Testis (tissue), 2 donors: ENCODE measurements at regions not wholly inside any gene's neighbourhood (a gene's known extent, or its start where the extent isn't known, plus 50 kb on each side); places are given as distances from the start of the nearest gene placed in this dataset.

ENCODE experiments used
- DNase-seq: peaks from one replicate; pipeline ENCODE4 v3.0.0-alpha.2; 2019
- H3K27ac ChIP-seq, 2 donors: fragments of 200-600 bp; sonication (generic); one replicate each; pipeline ENCODE4 v1.5.1; 2019
- H3K27me3 ChIP-seq: fragments of 200-600 bp; sonication (generic); one replicate; pipeline ENCODE4 v1.5.1; 2019
- H3K36me3 ChIP-seq: fragments of 200-600 bp; sonication (generic); one replicate; pipeline ENCODE4 v1.5.1; 2017; ENCODE audit warnings: low read depth; ENCODE audit errors: missing control alignments
- H3K4me1 ChIP-seq: fragments of 200-600 bp; sonication (generic); one replicate; pipeline ENCODE4 v1.5.1; 2019
- H3K4me3 ChIP-seq, 2 donors: fragments of 200-600 bp; sonication (generic); one replicate each; pipeline ENCODE4 v1.5.1; 2017 to 2019
- H3K9me3 ChIP-seq: fragments of 200-600 bp; sonication (generic); one replicate; pipeline ENCODE4 v1.5.1; 2017
- POLR2A ChIP-seq: fragments of 450-650 bp; IDR thresholded peaks from one replicate; pipeline ENCODE4 v1.6.1; 2017; ENCODE audit warnings: antibody characterized with exemption, mild to moderate bottlenecking, moderate library complexity
- WGBS, 2 donors: methylation state at CpG; one replicate each; pipeline ENCODE4 v1.1.5; 2018; 5-methylcytosine and 5-hydroxymethylcytosine counted together
- intact Hi-C: fragments of 100-400 bp; cut with DNase I; formaldehyde crosslinking; loops from one replicate; pipeline ENCODE4 v1.15.1; 2023; ENCODE audit warnings: low total_unique reads
- TF ChIP-seq, protein P1 (sequence below), 3 experiments: fragments of 450-650 bp in 2 of 3; fragments of 200-600 bp in 1 of 3; sonication (generic) in 1 of 3; IDR thresholded peaks; one replicate each; pipeline ENCODE4 v1.5.1; 2016 to 2019; ENCODE audit warnings: antibody characterized with exemption in 3 of 3, mild to moderate bottlenecking in 2 of 3, moderate library complexity in 1 of 3

DNA sequence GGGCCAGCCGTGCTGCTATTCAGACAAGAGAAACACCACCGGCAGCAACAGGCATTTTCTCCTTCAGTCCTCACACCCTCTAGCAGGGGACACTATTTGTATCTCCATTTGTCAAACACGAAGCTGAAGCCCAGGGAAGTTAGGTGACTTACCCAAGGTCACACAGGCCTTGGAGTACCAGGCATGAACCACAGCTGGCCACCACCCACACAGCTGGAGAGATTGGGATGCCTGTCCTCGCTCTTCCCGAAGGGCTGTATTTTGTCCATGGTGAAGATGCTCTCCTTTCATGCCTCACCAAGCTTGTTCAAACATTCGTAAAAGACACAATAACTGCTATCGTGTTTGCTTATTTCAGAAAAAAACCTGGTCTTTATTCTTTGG is 182.7 kb downstream of the INHBB start:
- no peaks in the 10 kb centered on the region for H3K36me3 ChIP-seq
- H3K9me3 ChIP-seq = no peaks in the 10 kb centered on the region
- H3K27ac ChIP-seq = no peak overlapping the region
- DNase-seq = no peak
- intact Hi-C loops = no loop called here
- H3K4me1 ChIP-seq = no peaks in the 10 kb centered on the region
- no peaks in the 10 kb centered on the region for H3K27me3 ChIP-seq
- TF ChIP-seq, protein P1, sequence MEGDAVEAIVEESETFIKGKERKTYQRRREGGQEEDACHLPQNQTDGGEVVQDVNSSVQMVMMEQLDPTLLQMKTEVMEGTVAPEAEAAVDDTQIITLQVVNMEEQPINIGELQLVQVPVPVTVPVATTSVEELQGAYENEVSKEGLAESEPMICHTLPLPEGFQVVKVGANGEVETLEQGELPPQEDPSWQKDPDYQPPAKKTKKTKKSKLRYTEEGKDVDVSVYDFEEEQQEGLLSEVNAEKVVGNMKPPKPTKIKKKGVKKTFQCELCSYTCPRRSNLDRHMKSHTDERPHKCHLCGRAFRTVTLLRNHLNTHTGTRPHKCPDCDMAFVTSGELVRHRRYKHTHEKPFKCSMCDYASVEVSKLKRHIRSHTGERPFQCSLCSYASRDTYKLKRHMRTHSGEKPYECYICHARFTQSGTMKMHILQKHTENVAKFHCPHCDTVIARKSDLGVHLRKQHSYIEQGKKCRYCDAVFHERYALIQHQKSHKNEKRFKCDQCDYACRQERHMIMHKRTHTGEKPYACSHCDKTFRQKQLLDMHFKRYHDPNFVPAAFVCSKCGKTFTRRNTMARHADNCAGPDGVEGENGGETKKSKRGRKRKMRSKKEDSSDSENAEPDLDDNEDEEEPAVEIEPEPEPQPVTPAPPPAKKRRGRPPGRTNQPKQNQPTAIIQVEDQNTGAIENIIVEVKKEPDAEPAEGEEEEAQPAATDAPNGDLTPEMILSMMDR (IDR thresholded peaks at IDR 0.05) = no peak
- TF ChIP-seq POLR2A = no peak
- no peak overlapping the region for H3K4me3 ChIP-seq
- WGBS, 2 donors = 78 to 83% methylated on average over 5 to 7 of the region's 7 CpGs

DNA sequence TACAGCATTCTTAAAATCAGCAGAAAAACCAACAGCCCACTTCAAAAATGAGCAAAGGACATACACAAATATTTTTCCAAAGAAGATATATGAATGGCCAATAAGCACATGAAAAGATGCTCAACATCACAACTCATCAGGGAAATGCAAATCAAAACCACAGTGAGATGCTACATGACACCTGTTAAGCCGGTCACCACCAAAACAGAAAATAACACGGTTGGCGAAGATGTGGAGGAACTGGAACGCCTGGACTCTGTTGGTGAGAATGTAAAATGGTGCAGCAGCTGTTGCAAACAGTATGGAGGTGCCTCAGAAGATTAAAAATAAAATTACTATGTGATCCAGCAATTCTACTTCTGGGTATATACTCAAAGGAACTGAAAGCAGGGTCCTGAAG is 184.8 kb downstream of the INHBB start:
- Histone ChIP-seq H3K4me3 (no peak overlapping the region), H3K27me3 (no peaks in the 10 kb centered on the region), H3K9me3 (no peaks in the 10 kb centered on the region), H3K27ac (no peak overlapping the region), H3K4me1 (no peaks in the 10 kb centered on the region), H3K36me3 (no peaks in the 10 kb centered on the region)
- TF ChIP-seq POLR2A = no peak
- TF ChIP-seq, protein P1 (IDR thresholded peaks at IDR 0.05) = no peak
- WGBS, 2 donors = 97 to 100% methylated on average over 4 of the region's 4 CpGs
- no peak for DNase-seq
- intact Hi-C loops = no loop called here

DNA sequence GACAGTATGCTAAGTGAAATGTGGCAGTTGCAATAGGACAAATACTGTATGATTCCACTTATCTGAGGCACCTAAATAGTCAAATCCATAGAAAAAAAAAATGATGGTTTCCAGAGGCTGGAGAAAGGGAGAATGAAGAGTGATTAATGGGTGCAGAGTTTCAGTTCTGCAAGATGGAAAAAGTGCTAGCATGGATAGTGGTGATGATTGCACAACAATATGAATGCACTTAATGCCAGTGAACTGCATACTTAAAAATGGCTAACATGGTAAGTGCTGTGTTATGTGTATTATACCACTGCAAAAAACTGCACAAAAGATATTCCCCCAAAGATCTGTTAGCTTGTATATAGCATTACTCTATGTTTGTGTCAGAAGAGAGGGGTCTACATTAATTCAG is 185.4 kb downstream of the INHBB start:
- Histone ChIP-seq H3K4me1 (no peaks in the 10 kb centered on the region), H3K27ac (no peak overlapping the region), H3K27me3 (no peaks in the 10 kb centered on the region), H3K9me3 (no peaks in the 10 kb centered on the region), H3K36me3 (no peaks in the 10 kb centered on the region), H3K4me3 (no peak overlapping the region)
- TF ChIP-seq, protein P1 (IDR thresholded peaks at IDR 0.05) = no peak
- no peak for TF ChIP-seq POLR2A
- intact Hi-C loops = no loop called here
- no peak for DNase-seq

DNA sequence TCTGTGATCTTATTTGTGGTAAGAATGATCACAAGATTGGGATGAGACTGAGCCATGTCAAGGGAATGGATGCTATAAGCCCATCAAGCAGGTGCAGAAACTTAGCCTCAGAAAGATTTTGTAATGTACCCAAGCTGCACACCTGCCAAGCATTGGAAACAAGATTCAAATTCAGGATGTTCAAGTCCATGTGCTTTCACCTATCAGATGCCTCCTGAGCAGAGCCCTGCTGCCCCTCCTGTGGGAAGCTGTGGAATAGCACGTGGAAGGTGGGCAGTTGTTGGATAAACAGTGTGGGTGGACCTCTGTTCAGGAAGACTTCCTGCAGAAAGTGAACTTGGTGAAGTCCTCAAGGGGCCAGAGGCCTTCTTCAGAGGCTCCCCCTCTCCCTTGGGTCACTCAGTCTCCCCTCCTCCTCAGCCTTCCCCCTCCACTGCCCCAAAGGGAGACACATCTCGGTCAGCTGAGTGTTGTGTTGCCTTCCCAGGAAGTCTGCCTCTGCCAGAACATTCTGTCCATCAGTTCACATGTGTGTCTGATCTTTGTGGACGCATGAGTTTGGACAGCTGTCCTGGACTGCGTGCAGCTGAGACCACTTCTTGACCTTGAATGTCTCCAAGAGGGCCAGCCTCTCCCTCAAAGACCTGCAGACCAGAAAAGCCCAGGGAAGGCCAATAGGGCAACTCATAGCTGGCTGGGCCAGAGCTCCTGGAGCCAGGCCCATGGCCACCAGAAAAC is 186.1 kb downstream of the INHBB start:
- WGBS, 2 donors = 49 to 59% methylated on average over 2 to 4 of the region's 4 CpGs
- H3K27me3 ChIP-seq = no peaks in the 10 kb centered on the region
- H3K27ac ChIP-seq = no peak overlapping the region
- TF ChIP-seq POLR2A = no peak
- TF ChIP-seq, protein P1 (IDR thresholded peaks at IDR 0.05) = no peak
- intact Hi-C loops = no loop called here
- no peaks in the 10 kb centered on the region for H3K36me3 ChIP-seq
- no peak overlapping the region for H3K4me3 ChIP-seq
- H3K4me1 ChIP-seq = no peaks in the 10 kb centered on the region
- DNase-seq = peak; percentile 68
- H3K9me3 ChIP-seq = no peaks in the 10 kb centered on the region

- no peaks in the 10 kb centered on the region for H3K36me3 ChIP-seq
- TF ChIP-seq POLR2A = no peak
- TF ChIP-seq, protein P1 (IDR thresholded peaks at IDR 0.05) = no peak
Measured at GRCh38 chr2:120533625-120534024, 187.7 kb downstream of the INHBB start.

More at GRCh38 chr2:120533625-120534024, 187.7 kb downstream of the INHBB start:
- no peaks in the 10 kb centered on the region for H3K4me1 ChIP-seq
- H3K27ac ChIP-seq = no peak overlapping the region
- no peaks in the 10 kb centered on the region for H3K27me3 ChIP-seq
- no peak for DNase-seq
- no peak overlapping the region for H3K4me3 ChIP-seq
- H3K9me3 ChIP-seq = no peaks in the 10 kb centered on the region
- intact Hi-C loops = no loop called here
- WGBS, 2 donors = 91 to 93% methylated on average over 8 of the region's 8 CpGs
